ENCODE measurements at regions not wholly inside any gene's neighbourhood (a gene's known extent, or its start where the extent isn't known, plus 50 kb on each side); places are given as distances from the start of the nearest gene placed in this dataset.

DNA sequence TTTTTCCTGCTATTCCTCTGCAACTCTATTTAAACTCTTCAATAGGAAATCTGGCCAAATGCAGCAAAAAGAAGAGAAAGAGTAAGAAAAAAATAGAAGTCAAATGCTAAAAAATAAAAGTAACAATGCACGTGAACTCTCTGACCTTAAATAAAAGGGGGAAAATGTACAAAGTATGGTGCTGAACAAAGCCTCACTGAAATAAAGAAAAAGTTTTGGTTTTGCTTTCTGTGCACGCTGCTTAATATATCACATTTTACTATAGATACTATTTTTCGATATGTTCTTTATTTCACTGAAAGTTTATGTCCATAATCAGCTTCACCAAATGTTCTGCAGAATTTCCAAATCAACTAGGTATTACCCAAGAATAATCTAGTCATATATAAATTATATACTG lies 396.3 kb downstream of the CBLN2 start:
- Histone ChIP-seq H2AFZ (ENCODE audit: low read depth, low read length, poor library complexity, severe bottlenecking) (no peak overlapping the region), H3K9ac (ENCODE audit: low read length) (no peak overlapping the region), H3K27me3 (ENCODE audit: insufficient read depth, low read length) (no peaks in the 10 kb centered on the region), H4K20me1 (ENCODE audit: insufficient read depth) (no peaks in the 10 kb centered on the region), H3K36me3 (ENCODE audit: control insufficient read depth in 1 of 2, insufficient read depth in 2 of 2, low read length in 2 of 2) (no peaks in the 10 kb centered on the region), H3K4me2 (ENCODE audit: low read length) (no peak overlapping the region), H3K27ac (ENCODE audit: low read depth, low read length) (no peak overlapping the region), H3K4me1 (ENCODE audit: control insufficient read depth in 1 of 2, insufficient read depth in 2 of 2, low read length in 2 of 2) (no peaks in the 10 kb centered on the region), H3K9me2 (ENCODE audit: insufficient read depth) (no peaks in the 10 kb centered on the region), H3K79me2 (ENCODE audit: insufficient read depth, low read length) (no peaks in the 10 kb centered on the region), H3K9me3 (ENCODE audit: control insufficient read depth in 1 of 2, insufficient read depth in 1 of 2, low read depth in 1 of 2, low read length in 2 of 2) (peaks cover 0 to 13% of the 10 kb centered on the region in 2 experiments; a peak in 2 of 4 replicates), H3K4me3 (replicated peaks in 1 of 2; ENCODE audit: low read depth in 1 of 2, low read length in 2 of 2) (no peak overlapping the region)
- ATAC-seq (no peak), DNase-seq (ENCODE audit: low read depth, low spot score) (no peak)
- ChIA-PET CTCF (no interaction called here), POLR2A (no interaction called here), RAD21 (ENCODE audit: low non-redundant PET in 1 of 2, low total read pairs in 2 of 2, uncharacterized antibody in 2 of 2, unreplicated experiment in 2 of 2) (no interaction called here)
- BruUV-seq (replicated peaks) = no TSS peak
- TF ChIP-seq SIN3A (IDR thresholded peaks at IDR 0.05; ENCODE audit: low read depth) (no peak), EGR1 (IDR thresholded peaks at IDR 0.05; ENCODE audit: low read depth) (no peak), EZH2 (IDR thresholded peaks at IDR 0.05) (no peak), CEBPB (IDR thresholded peaks at IDR 0.05; ENCODE audit: low read depth) (no peak), SP1 (IDR thresholded peaks at IDR 0.05; ENCODE audit: low read depth) (no peak), ZFX (IDR thresholded peaks at IDR 0.05) (no peak), ELF1 (IDR thresholded peaks at IDR 0.05; ENCODE audit: borderline replicate concordance, low read depth) (no peak), TCF7L2 (IDR thresholded peaks at IDR 0.05; ENCODE audit: borderline replicate concordance, extremely low read depth, insufficient read depth, insufficient read length) (no peak), POLR2A (IDR thresholded peaks at IDR 0.05; ENCODE audit: borderline replicate concordance, extremely low read depth, insufficient read depth, insufficient read length) (no peak), CBX3 (IDR thresholded peaks at IDR 0.05; ENCODE audit: low read depth) (no peak), RAD21 (IDR thresholded peaks at IDR 0.05; ENCODE audit: low read depth) (no peak), YY1 (IDR thresholded peaks at IDR 0.05; ENCODE audit: extremely low read depth, insufficient replicate concordance, low read depth, low read length) (no peak), SRF (IDR thresholded peaks at IDR 0.05; ENCODE audit: low read depth) (no peak), ZNF274 (IDR thresholded peaks at IDR 0.05; ENCODE audit: low read depth, low read length) (no peak), POLR2AphosphoS5 (IDR thresholded peaks at IDR 0.05; ENCODE audit: low read depth, low read length) (no peak), JUND (IDR thresholded peaks at IDR 0.05) (no peak), EZH2phosphoT487 (IDR thresholded peaks at IDR 0.05; ENCODE audit: borderline replicate concordance) (no peak)
- TF ChIP-seq, protein P1, sequence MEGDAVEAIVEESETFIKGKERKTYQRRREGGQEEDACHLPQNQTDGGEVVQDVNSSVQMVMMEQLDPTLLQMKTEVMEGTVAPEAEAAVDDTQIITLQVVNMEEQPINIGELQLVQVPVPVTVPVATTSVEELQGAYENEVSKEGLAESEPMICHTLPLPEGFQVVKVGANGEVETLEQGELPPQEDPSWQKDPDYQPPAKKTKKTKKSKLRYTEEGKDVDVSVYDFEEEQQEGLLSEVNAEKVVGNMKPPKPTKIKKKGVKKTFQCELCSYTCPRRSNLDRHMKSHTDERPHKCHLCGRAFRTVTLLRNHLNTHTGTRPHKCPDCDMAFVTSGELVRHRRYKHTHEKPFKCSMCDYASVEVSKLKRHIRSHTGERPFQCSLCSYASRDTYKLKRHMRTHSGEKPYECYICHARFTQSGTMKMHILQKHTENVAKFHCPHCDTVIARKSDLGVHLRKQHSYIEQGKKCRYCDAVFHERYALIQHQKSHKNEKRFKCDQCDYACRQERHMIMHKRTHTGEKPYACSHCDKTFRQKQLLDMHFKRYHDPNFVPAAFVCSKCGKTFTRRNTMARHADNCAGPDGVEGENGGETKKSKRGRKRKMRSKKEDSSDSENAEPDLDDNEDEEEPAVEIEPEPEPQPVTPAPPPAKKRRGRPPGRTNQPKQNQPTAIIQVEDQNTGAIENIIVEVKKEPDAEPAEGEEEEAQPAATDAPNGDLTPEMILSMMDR (IDR thresholded peaks at IDR 0.05 in 2 of 3, conservative IDR thresholded peaks at IDR 0.05 in 1 of 3; ENCODE audit: borderline replicate concordance in 1 of 3, insufficient read depth in 1 of 3, low read depth in 2 of 3, low read length in 2 of 3) = no peak
- TF ChIP-seq, protein P2, sequence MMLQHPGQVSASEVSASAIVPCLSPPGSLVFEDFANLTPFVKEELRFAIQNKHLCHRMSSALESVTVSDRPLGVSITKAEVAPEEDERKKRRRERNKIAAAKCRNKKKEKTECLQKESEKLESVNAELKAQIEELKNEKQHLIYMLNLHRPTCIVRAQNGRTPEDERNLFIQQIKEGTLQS (IDR thresholded peaks at IDR 0.05) = no peak
- TF ChIP-seq, protein P3, sequence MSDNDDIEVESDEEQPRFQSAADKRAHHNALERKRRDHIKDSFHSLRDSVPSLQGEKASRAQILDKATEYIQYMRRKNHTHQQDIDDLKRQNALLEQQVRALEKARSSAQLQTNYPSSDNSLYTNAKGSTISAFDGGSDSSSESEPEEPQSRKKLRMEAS (IDR thresholded peaks at IDR 0.05) = no peak
- intact Hi-C loops (cut with micrococcal nuclease) = no loop called here

Measured in HCT116 (cell line).